Liver (tissue), 8 donors: ENCODE measurements at regions not wholly inside any gene's neighbourhood (a gene's known extent, or its start where the extent isn't known, plus 50 kb on each side); places are given as distances from the start of the nearest gene placed in this dataset.

Source experiments
- DNase-seq: peaks from one replicate; pipeline ENCODE4 v3.0.0-alpha.2; 2017; ENCODE audit warnings: low spot score
- H3K27ac ChIP-seq, 2 donors: one replicate each; pipeline ENCODE4 v1.7.0; 2013; ENCODE audit warnings: inconsistent platforms in 2 of 2, low read length in 2 of 2, control low read depth in 1 of 2, low read depth in 1 of 2, mild to moderate bottlenecking in 1 of 2
- H3K27me3 ChIP-seq, 4 donors: one replicate each; pipeline versions ENCODE4 v1.6.1 to v1.7.0; 2013; ENCODE audit warnings: low read length in 3 of 4, inconsistent platforms in 1 of 4, mild to moderate bottlenecking in 1 of 4, moderate library complexity in 1 of 4; ENCODE audit not compliant: control insufficient read depth in 4 of 4, insufficient read depth in 4 of 4
- H3K36me3 ChIP-seq, 4 donors: one replicate each; pipeline versions ENCODE4 v1.6.1 to v1.7.0; 2013; ENCODE audit warnings: low read length in 3 of 4, mild to moderate bottlenecking in 3 of 4, low read depth in 1 of 4, moderate library complexity in 1 of 4; ENCODE audit not compliant: control insufficient read depth in 4 of 4, insufficient read depth in 3 of 4
- H3K4me1 ChIP-seq, 4 donors: one replicate each; pipeline versions ENCODE4 v1.6.1 to v1.7.0; 2013; ENCODE audit warnings: low read length in 3 of 4, mild to moderate bottlenecking in 3 of 4, moderate library complexity in 1 of 4; ENCODE audit not compliant: control insufficient read depth in 4 of 4, insufficient read depth in 4 of 4
- H3K4me3 ChIP-seq, 3 donors: one replicate each; pipeline versions ENCODE4 v1.6.1 to v1.7.0; 2013; ENCODE audit warnings: low read length in 3 of 3, control low read depth in 1 of 3, low read depth in 1 of 3, mild to moderate bottlenecking in 1 of 3
- H3K9ac ChIP-seq, 2 donors: one replicate each; pipeline ENCODE4 v1.7.0; 2013; ENCODE audit warnings: low read length in 2 of 2, mild to moderate bottlenecking in 2 of 2, moderate library complexity in 2 of 2, control low read depth in 1 of 2, low read depth in 1 of 2
- H3K9me3 ChIP-seq, 4 donors: one replicate each; pipeline versions ENCODE4 v1.6.1 to v1.7.0; 2013; ENCODE audit warnings: low read length in 3 of 4; ENCODE audit not compliant: control insufficient read depth in 4 of 4
- EGR1 ChIP-seq, 2 donors: IDR thresholded peaks; 2 replicates each; pipeline ENCODE4 v1.6.1; 2016 to 2018; ENCODE audit warnings: antibody characterized with exemption in 2 of 2, low read depth in 2 of 2
- FOXA1 ChIP-seq: IDR thresholded peaks from 2 replicates; pipeline ENCODE4 v1.6.1; 2016; ENCODE audit warnings: antibody characterized with exemption
- FOXA2 ChIP-seq: IDR thresholded peaks from 2 replicates; pipeline ENCODE4 v1.6.1; 2016; ENCODE audit warnings: antibody characterized with exemption
- GABPA ChIP-seq, 2 donors: IDR thresholded peaks in 1 of 2; conservative IDR thresholded peaks in 1 of 2; 2 replicates each; pipeline ENCODE4 v1.6.1; 2016; ENCODE audit warnings: antibody characterized with exemption in 2 of 2, mild to moderate bottlenecking in 1 of 2, moderate library complexity in 1 of 2
- HNF4A ChIP-seq, 2 donors: conservative IDR thresholded peaks; 2 replicates each; pipeline ENCODE4 v1.6.1; 2016; ENCODE audit warnings: antibody characterized with exemption in 2 of 2, mild to moderate bottlenecking in 2 of 2
- HNF4G ChIP-seq: IDR thresholded peaks from 2 replicates; pipeline ENCODE4 v1.6.1; 2016; ENCODE audit warnings: antibody characterized with exemption
- JUND ChIP-seq, 2 donors: IDR thresholded peaks; 2 replicates each; pipeline ENCODE4 v1.6.1; 2016; ENCODE audit warnings: antibody characterized with exemption in 2 of 2
- RXRA ChIP-seq, 2 donors: IDR thresholded peaks; 2 replicates each; pipeline ENCODE4 v1.6.1; 2017 to 2018; ENCODE audit warnings: antibody characterized with exemption in 2 of 2, mild to moderate bottlenecking in 1 of 2
- SP1 ChIP-seq: IDR thresholded peaks from 2 replicates; pipeline ENCODE4 v1.6.1; 2018; ENCODE audit warnings: antibody characterized with exemption, mild to moderate bottlenecking
- TAF1 ChIP-seq: conservative IDR thresholded peaks from 2 replicates; pipeline ENCODE4 v1.6.1; 2016; ENCODE audit warnings: antibody characterized with exemption, mild to moderate bottlenecking
- YY1 ChIP-seq: IDR thresholded peaks from 2 replicates; pipeline ENCODE4 v1.6.1; 2016; ENCODE audit warnings: antibody characterized with exemption, mild to moderate bottlenecking
- WGBS: extraction: QIAGEN DNeasy Blood & Tissue Kit; methylation state at CpG from one replicate; pipeline ENCODE4 v1.1.7; 2013; 5-methylcytosine and 5-hydroxymethylcytosine counted together
- TF ChIP-seq, protein P1 (sequence below): IDR thresholded peaks from 2 replicates; pipeline ENCODE4 v1.6.1; 2016; ENCODE audit warnings: antibody characterized with exemption, mild to moderate bottlenecking
- TF ChIP-seq, protein P2 (sequence below): fragments of 150-350 bp; IDR thresholded peaks from 2 replicates; pipeline ENCODE4 v1.5.1; 2017; ENCODE audit warnings: improper control_type of control experiment, low read depth, low read length; ENCODE audit not compliant: missing input control
- TF ChIP-seq, protein P3 (sequence below): IDR thresholded peaks from 2 replicates; pipeline ENCODE4 v1.6.1; 2016; ENCODE audit warnings: antibody characterized with exemption
- TF ChIP-seq, protein P4 (sequence below): IDR thresholded peaks from 2 replicates; pipeline ENCODE4 v1.6.1; 2016; ENCODE audit warnings: antibody characterized with exemption
- donor health status: healthy.
- donor health status: healthy.
- donor health status: healthy.
- donor health status: healthy.
- donor health status: healthy.

DNA sequence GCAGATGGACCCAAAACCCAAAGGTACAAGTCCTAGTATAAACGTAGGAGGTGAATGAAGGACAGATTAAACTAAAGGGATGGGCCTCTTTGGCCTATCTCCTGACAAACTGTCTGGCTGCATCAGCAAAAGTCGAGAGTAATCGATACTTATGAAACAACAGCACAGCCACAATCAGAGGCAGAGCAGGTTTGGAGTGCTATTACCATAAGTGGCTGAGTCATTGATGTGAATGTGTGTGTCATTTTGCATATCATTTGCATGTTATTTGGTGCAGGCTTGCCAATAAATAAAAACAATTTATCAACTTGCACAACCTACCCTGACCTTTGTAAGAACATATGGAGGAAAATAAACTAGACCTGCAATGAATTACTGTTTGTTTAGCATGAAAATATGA, 283.1 kb downstream of the NUF2 start:
- H3K27me3 ChIP-seq = no peaks in the 10 kb centered on the region
- no peak for DNase-seq
- H3K9ac ChIP-seq = no peak overlapping the region
- no peaks in the 10 kb centered on the region for H3K36me3 ChIP-seq
- 83% methylated on average over 3 of the region's 3 CpGs for WGBS
- no peak overlapping the region for H3K27ac ChIP-seq
- H3K9me3 ChIP-seq = no peaks in the 10 kb centered on the region
- H3K4me1 ChIP-seq = no peaks in the 10 kb centered on the region
- no peak overlapping the region for H3K4me3 ChIP-seq
- TF ChIP-seq YY1 (no peak), SP1 (no peak), FOXA2 (no peak), RXRA (IDR thresholded peaks at IDR 0.05) (no peak), HNF4G (no peak), GABPA (IDR thresholded peaks at IDR 0.05 in 1 of 2, conservative IDR thresholded peaks at IDR 0.05 in 1 of 2) (no peak), JUND (IDR thresholded peaks at IDR 0.05) (no peak), HNF4A (conservative IDR thresholded peaks at IDR 0.05) (no peak), EGR1 (IDR thresholded peaks at IDR 0.05; ENCODE audit: low read depth in 2 of 2) (no peak), FOXA1 (no peak), TAF1 (no peak)
- TF ChIP-seq, protein P1, sequence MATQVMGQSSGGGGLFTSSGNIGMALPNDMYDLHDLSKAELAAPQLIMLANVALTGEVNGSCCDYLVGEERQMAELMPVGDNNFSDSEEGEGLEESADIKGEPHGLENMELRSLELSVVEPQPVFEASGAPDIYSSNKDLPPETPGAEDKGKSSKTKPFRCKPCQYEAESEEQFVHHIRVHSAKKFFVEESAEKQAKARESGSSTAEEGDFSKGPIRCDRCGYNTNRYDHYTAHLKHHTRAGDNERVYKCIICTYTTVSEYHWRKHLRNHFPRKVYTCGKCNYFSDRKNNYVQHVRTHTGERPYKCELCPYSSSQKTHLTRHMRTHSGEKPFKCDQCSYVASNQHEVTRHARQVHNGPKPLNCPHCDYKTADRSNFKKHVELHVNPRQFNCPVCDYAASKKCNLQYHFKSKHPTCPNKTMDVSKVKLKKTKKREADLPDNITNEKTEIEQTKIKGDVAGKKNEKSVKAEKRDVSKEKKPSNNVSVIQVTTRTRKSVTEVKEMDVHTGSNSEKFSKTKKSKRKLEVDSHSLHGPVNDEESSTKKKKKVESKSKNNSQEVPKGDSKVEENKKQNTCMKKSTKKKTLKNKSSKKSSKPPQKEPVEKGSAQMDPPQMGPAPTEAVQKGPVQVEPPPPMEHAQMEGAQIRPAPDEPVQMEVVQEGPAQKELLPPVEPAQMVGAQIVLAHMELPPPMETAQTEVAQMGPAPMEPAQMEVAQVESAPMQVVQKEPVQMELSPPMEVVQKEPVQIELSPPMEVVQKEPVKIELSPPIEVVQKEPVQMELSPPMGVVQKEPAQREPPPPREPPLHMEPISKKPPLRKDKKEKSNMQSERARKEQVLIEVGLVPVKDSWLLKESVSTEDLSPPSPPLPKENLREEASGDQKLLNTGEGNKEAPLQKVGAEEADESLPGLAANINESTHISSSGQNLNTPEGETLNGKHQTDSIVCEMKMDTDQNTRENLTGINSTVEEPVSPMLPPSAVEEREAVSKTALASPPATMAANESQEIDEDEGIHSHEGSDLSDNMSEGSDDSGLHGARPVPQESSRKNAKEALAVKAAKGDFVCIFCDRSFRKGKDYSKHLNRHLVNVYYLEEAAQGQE = no peak
- TF ChIP-seq, protein P2, sequence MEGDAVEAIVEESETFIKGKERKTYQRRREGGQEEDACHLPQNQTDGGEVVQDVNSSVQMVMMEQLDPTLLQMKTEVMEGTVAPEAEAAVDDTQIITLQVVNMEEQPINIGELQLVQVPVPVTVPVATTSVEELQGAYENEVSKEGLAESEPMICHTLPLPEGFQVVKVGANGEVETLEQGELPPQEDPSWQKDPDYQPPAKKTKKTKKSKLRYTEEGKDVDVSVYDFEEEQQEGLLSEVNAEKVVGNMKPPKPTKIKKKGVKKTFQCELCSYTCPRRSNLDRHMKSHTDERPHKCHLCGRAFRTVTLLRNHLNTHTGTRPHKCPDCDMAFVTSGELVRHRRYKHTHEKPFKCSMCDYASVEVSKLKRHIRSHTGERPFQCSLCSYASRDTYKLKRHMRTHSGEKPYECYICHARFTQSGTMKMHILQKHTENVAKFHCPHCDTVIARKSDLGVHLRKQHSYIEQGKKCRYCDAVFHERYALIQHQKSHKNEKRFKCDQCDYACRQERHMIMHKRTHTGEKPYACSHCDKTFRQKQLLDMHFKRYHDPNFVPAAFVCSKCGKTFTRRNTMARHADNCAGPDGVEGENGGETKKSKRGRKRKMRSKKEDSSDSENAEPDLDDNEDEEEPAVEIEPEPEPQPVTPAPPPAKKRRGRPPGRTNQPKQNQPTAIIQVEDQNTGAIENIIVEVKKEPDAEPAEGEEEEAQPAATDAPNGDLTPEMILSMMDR = no peak
- TF ChIP-seq, protein P3, sequence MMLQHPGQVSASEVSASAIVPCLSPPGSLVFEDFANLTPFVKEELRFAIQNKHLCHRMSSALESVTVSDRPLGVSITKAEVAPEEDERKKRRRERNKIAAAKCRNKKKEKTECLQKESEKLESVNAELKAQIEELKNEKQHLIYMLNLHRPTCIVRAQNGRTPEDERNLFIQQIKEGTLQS = no peak
- TF ChIP-seq, protein P4, sequence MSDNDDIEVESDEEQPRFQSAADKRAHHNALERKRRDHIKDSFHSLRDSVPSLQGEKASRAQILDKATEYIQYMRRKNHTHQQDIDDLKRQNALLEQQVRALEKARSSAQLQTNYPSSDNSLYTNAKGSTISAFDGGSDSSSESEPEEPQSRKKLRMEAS = no peak

DNA sequence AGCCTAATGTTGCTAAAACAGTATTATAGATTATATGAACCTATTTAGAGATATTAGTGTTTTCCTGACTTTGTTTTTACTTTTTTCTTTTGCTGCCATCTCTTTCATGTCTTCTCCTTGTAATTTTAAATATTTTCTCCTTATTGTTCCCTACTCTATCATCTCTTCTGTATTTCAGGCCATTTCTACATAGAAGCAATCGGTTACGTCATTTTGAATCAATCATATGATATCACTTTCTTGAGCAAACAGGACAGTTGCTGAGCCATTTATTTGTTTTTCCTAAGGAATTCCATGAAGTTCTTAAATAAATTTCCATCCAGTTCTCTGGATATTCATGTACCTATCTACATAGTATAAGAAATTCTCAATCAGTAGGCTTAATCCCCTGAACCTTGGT, 287.2 kb downstream of the NUF2 start:
- H3K4me3 ChIP-seq = no peak overlapping the region
- H3K4me1 ChIP-seq = no peaks in the 10 kb centered on the region
- WGBS = 91% methylated on average over 2 of the region's 2 CpGs
- no peaks in the 10 kb centered on the region for H3K9me3 ChIP-seq
- no peaks in the 10 kb centered on the region for H3K36me3 ChIP-seq
- no peak for DNase-seq
- no peak overlapping the region for H3K9ac ChIP-seq
- TF ChIP-seq HNF4G = no peak
- no peaks in the 10 kb centered on the region for H3K27me3 ChIP-seq
- no peak overlapping the region for H3K27ac ChIP-seq
